LNCaP clone FGC (cell line): ENCODE measurements at regions not wholly inside any gene's neighbourhood (a gene's known extent, or its start where the extent isn't known, plus 50 kb on each side); places are given as distances from the start of the nearest gene placed in this dataset.
"Not testable (repeated sequence)": the region's sequence is repeated elsewhere in the genome, so short reads cannot be mapped to it uniquely, and the experiment has no call there.

Source experiments
- DNase-seq: peaks from one replicate; pipeline ENCODE4 v3.0.0-alpha.2; 2011; ENCODE audit warnings: low read depth
- H3K4me3 ChIP-seq: 2 replicates; pipeline ENCODE4 v1.5.1; 2011; ENCODE audit warnings: mild to moderate bottlenecking, low read depth, low read length, control low read depth

DNA sequence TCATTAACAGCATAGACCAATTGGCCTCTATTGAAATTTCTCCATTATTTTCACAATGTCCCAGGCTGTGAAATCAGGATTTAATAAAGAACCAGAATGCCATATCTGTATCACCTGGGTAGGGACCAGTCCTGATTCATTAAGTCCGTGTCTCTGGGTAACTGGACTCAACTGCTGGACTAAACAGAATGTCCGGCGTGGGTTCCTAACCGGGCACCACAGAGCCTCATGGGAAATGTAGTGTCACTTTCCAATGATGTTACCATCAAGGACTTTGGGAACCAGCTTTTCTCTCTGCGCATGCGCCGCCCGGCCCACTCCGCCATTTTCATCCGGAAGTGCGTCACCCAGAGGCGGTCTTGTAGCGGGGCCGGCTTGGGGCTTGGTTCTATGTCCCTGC lies 3430.4 kb upstream of the OR11H1 start:
- peak; percentile 0 for DNase-seq
- H3K4me3 ChIP-seq, result not testable (repeated sequence)
